ENCODE measurements at regions not wholly inside any gene's neighbourhood (a gene's known extent, or its start where the extent isn't known, plus 50 kb on each side); places are given as distances from the start of the nearest gene placed in this dataset.

DNA sequence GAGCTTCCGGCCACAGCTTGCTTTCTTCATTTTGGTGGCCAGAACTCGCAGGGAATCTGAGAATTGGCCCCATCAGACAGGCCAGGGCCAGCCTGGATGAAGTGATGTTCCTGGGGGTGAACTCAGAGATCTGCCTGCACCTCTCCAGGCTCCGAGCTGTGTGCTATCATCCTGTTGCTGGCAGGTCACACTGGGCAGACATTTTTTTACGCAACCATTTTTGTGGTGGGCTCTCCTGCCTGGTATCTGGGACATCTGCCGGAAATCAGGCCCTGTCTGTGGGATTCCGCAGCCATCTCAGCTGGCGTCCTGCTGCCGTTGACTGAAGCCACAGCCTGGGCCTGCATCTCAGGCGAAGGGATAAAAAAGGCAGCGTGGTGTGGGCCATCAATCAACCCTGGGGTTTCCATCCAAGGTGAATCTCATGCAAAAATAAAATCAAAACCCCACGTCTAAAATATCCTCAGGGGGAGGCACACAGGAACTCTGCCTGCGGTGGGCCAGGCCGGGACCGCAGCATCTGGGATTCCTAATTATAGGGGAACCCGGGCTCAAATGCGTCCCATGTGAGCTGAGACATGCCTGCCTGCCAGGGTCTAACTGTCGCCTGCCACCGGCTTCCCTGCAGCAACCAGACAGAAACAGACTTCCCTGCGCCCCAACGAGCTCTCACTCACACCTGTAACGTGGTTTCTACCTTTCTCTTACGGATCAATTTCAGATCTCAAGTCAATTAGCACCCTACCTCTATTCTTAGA, 174.3 kb downstream of the SYK start:
- no peaks in the 10 kb centered on the region for H3K79me2 ChIP-seq (ENCODE audit: control insufficient read depth, insufficient read depth, low read length)
- ChIA-PET POLR2A (no interaction called here), CTCF (no interaction called here)
- no peak for FAIRE-seq
- no TSS peak for BruUV-seq (replicated peaks)
- H3K4me1 ChIP-seq (ENCODE audit: control insufficient read depth, extremely low read depth, insufficient read depth, low read length) = no peaks in the 10 kb centered on the region
- H3K36me3 ChIP-seq (ENCODE audit: control insufficient read depth in 2 of 2, extremely low read depth in 1 of 2, insufficient read depth in 2 of 2, low read length in 2 of 2) = no peaks in the 10 kb centered on the region
- TF ChIP-seq, protein P1, sequence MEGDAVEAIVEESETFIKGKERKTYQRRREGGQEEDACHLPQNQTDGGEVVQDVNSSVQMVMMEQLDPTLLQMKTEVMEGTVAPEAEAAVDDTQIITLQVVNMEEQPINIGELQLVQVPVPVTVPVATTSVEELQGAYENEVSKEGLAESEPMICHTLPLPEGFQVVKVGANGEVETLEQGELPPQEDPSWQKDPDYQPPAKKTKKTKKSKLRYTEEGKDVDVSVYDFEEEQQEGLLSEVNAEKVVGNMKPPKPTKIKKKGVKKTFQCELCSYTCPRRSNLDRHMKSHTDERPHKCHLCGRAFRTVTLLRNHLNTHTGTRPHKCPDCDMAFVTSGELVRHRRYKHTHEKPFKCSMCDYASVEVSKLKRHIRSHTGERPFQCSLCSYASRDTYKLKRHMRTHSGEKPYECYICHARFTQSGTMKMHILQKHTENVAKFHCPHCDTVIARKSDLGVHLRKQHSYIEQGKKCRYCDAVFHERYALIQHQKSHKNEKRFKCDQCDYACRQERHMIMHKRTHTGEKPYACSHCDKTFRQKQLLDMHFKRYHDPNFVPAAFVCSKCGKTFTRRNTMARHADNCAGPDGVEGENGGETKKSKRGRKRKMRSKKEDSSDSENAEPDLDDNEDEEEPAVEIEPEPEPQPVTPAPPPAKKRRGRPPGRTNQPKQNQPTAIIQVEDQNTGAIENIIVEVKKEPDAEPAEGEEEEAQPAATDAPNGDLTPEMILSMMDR (IDR thresholded peaks at IDR 0.05; ENCODE audit: extremely low read depth in 1 of 2, insufficient read depth in 1 of 2, low read depth in 1 of 2, low read length in 2 of 2) = no peak
- TF ChIP-seq JUN (IDR thresholded peaks at IDR 0.05; ENCODE audit: borderline replicate concordance, insufficient read depth, insufficient read length, low read depth) = no peak
- no peak for TF ChIP-seq POLR2A (IDR thresholded peaks at IDR 0.05; ENCODE audit: low read depth, low read length)
- no peak for TF ChIP-seq GATA2 (IDR thresholded peaks at IDR 0.05; ENCODE audit: insufficient read depth, insufficient read length, low read depth, low read length)
- TF ChIP-seq FOS (IDR thresholded peaks at IDR 0.05; ENCODE audit: borderline replicate concordance, insufficient read depth, low read length) = no peak
- TF ChIP-seq EZH2 (IDR thresholded peaks at IDR 0.05; ENCODE audit: borderline replicate concordance, low read depth, low read length, severe bottlenecking) = no peak
- no peak for TF ChIP-seq POLR2AphosphoS5 (IDR thresholded peaks at IDR 0.05; ENCODE audit: insufficient read depth, low read depth, low read length)
- no peak for TF ChIP-seq MYC (IDR thresholded peaks at IDR 0.05; ENCODE audit: low read depth, low read length)
- TF ChIP-seq MAX (IDR thresholded peaks at IDR 0.05; ENCODE audit: insufficient read depth, insufficient read length) = no peak
- H2AFZ ChIP-seq (ENCODE audit: low read depth, low read length) = no peak overlapping the region
- no peak overlapping the region for H3K4me3 ChIP-seq (replicated peaks in 1 of 3; ENCODE audit: insufficient read depth in 1 of 3, low read depth in 1 of 3, low read length in 3 of 3)
- no peak overlapping the region for H3K27ac ChIP-seq (ENCODE audit: insufficient read depth, low read depth, low read length)
- no peaks in the 10 kb centered on the region for H4K20me1 ChIP-seq (replicated peaks; ENCODE audit: control insufficient read depth, extremely low read depth, insufficient read depth, low read length)
- DNase-seq (ENCODE audit: low read depth, low spot score) = no peak
- dilution Hi-C loops (cut with MboI; ENCODE audit: extremely low pct_ligation_motif_present, low sequenced_read_pairs) = no loop called here
- H3K9ac ChIP-seq (replicated peaks; ENCODE audit: extremely low read depth, insufficient read depth, low read length) = no peak overlapping the region
- H3K9me3 ChIP-seq (replicated peaks; ENCODE audit: control insufficient read depth, insufficient read depth, low read length) = no peaks in the 10 kb centered on the region
- no peak overlapping the region for H3K4me2 ChIP-seq (ENCODE audit: insufficient read depth, low read length)
- intact Hi-C loops (cut with micrococcal nuclease) = loop anchor here (2.0 kb wide), 1 partner anchor 751 kb away; no protein-coding TSS in a partner anchor
- H3K27me3 ChIP-seq (ENCODE audit: control insufficient read depth in 2 of 2, insufficient read depth in 2 of 2, low read length in 2 of 2) = no peaks in the 10 kb centered on the region
- H3K9me1 ChIP-seq (replicated peaks; ENCODE audit: control insufficient read depth, extremely low read depth, insufficient read depth, low read length) = no peaks in the 10 kb centered on the region
